ENCODE measurements at regions not wholly inside any gene's neighbourhood (a gene's known extent, or its start where the extent isn't known, plus 50 kb on each side); places are given as distances from the start of the nearest gene placed in this dataset.

DNA sequence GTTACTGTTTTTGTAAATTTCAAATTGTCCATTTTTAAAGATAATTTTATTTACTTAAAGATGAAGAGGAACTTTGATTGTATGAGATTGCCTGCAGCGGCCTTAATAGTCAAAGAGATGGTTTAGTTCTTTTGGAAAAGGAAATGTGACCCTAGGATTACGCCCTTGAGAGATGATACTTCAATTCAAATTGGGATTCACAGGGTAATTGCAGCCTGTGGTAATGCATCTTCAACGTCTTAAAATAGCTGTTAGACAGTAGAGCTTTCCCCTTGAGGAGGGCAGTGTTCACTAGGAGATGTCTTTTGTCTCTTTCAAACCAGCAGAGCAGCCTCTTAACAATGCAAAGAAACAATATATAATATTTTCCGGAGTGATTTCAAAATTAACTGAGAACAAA lies 127.1 kb downstream of the TAF11L14 start:
- no peak for DNase-seq (ENCODE audit: low spot score)

GRCh38 chr5:17763301-17763700 lies 129.0 kb downstream of the TAF11L14 start:
- no peak for DNase-seq (ENCODE audit: low spot score)

GRCh38 chr5:17766031-17766430 lies 131.8 kb downstream of the TAF11L14 start:
- DNase-seq (ENCODE audit: low spot score) = no peak

DNA sequence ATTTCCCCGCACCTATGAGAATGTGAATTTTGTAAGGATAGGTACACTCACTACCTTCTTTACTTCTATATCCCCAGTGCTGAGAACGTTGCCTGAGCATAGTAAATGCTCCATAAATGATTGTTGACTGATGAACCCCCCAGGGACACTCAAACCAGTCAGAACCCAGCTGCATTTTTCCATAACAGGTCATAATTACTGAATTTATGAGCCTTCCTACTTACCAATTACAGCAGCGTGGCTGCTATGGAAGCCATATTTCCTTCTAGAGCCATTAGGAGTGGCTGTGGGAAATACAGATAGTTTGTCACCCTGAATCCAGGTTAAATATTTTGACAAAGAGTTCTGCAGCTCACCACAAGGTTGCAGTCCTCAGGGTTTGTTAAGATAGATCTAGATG lies 135.0 kb downstream of the TAF11L14 start:
- no peak for DNase-seq (ENCODE audit: low spot score)

GRCh38 chr5:17772232-17772631 lies 138.0 kb downstream of the TAF11L14 start:
- DNase-seq (ENCODE audit: low spot score) = no peak

GRCh38 chr5:17785774-17786173 lies 151.5 kb downstream of the TAF11L14 start:
- no peak for DNase-seq (ENCODE audit: low spot score)

DNA sequence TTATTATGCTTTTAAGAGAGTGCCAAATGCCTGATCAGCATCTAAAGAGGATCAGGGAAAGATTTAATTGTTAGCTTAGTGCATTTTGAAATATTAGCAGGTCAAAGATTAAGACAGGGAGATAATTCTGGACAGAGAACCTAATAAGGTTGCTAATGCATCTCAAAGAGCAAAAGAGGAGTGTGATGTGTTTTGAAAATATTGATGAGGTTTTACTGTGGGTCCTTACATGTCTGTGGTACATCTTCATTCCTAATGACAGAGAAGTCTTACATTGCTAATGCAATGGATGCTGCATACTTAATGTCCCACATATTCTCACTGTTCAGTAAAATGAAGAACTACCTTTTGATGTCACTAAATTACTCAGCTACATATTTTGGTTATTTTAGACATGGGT lies 154.1 kb downstream of the TAF11L14 start:
- no peak for DNase-seq (ENCODE audit: low spot score)

DNA sequence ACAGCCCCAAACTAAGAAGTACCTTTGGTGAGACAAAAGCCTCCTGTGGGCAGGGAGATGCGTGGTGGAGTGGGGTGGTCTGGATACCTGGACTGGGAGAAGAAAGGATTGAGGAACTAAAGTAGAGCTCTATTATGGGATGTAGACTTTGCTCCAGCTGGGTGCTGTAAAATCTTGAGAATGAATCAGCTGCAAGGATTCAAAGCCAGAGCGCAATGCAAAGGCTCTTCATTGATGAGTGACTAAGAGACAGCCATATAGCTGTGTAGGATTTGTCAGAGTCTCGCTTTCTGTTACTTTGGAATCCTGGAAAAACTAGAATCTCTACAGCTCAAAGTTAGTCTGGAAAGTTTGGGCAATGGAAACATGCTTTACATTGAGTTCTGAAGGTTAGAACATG lies 159.9 kb downstream of the TAF11L14 start:
- no peak for DNase-seq (ENCODE audit: low spot score)

GRCh38 chr5:17794815-17795214 lies 160.6 kb downstream of the TAF11L14 start:
- no peak for DNase-seq (ENCODE audit: low spot score)

GRCh38 chr5:17796142-17796541 lies 161.9 kb downstream of the TAF11L14 start:
- no peak for DNase-seq (ENCODE audit: low spot score)

- no peak for DNase-seq (ENCODE audit: low spot score)
Observed at GRCh38 chr5:17796757-17797396, 162.6 kb downstream of the TAF11L14 start.

- no peak for DNase-seq (ENCODE audit: low spot score)
Observed at GRCh38 chr5:17799521-17799920, 165.3 kb downstream of the TAF11L14 start.

GRCh38 chr5:17801595-17801994 lies 167.3 kb downstream of the TAF11L14 start:
- no peak for DNase-seq (ENCODE audit: low spot score)

GRCh38 chr5:17802256-17802655 lies 168.0 kb downstream of the TAF11L14 start:
- no peak for DNase-seq (ENCODE audit: low spot score)

DNA sequence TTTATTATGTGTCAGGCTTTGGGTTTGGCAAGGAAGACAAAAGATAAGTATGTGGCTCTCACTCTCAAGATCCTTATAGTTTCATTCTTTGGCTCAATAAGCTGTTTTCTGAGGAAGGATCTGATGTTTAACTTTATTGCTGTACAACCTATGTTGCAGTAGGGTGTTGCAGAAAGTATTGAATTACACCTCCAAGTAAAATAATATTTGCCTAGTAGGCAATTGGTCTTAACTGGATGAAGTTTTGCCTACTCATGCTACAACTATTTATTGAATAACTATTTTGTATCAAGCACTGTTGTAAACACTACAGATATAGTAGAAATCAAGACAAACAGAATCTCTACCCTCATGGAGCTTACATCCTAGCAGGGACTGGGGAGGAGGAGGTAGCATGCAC lies 169.7 kb downstream of the TAF11L14 start:
- DNase-seq (ENCODE audit: low spot score) = no peak

GRCh38 chr5:17805227-17805825 lies 171.1 kb downstream of the TAF11L14 start:
- DNase-seq (ENCODE audit: low spot score) = no peak

DNA sequence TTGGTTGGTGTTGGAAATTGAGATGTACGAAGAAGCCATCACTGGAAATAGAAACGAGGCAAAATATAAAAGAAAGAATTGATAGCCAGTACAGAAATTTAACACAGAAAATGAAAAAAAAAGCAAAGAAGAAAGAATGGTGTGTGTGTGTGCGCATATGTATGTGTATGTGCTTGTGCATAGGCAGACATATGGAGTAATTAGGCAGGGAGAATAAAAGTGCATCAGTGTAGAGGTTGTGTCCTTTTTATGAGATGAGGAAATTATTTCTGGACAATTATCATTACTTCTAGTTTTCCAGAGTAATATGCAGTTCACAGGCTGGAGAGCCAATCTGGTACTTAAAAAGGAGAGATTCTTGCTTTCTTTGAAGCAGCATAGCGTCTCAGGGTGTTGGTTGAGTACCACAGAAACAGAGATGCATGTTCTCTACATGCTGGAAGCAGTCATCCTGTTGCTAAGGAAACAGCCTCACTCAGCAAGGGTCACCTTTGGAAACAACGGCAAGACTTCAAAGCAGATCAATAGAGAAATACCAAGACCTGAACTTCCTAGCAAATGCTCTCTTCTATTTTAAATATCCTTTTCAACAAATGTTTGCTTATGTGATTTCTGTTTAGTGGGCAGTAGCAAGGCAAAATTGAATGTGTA lies 172.7 kb downstream of the TAF11L14 start:
- no peak for DNase-seq (ENCODE audit: low spot score)

DNA sequence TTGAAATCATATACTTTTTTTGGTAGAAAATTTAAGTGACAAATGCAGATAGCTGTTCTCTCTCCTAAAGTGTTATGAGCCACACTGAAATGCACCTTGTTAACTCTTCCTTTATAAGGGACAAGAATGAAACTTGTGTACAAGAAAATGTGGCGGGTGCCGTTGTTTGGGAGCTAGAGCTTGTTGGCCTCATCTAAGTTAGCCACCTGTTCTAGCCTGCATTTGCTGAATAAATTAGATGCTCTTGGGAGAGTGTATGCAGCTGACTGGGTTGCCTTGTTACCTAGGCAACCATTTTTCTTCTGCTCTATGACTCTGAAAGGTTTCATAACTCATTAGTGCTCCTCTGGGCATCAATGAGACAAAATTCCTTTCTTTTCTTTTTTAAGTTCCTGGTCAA lies 174.3 kb downstream of the TAF11L14 start:
- no peak for DNase-seq (ENCODE audit: low spot score)

GRCh38 chr5:17810734-17811133 lies 176.5 kb downstream of the TAF11L14 start:
- DNase-seq (ENCODE audit: low spot score) = no peak

DNA sequence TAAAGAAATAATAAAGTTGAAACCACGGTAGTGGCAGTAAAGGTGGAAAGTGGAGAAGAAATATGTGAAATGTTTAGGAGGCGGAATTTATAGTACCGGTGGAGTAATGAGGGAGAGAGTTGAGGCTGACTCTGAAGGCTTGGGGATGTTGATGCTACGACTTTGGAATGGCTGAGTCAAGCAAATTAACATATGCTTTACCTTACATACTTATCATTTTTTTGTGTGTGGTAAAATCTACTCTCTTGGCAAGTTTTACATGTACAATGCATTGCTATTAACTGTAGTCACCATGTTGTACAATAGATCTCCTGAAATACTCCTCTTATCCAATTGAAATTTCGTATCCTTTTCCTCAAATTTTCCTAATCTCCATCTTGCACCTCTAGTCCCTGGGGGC lies 179.0 kb downstream of the TAF11L14 start:
- DNase-seq (ENCODE audit: low spot score) = no peak

- DNase-seq (ENCODE audit: low spot score) = no peak
Observed at GRCh38 chr5:17816505-17816904, 182.2 kb downstream of the TAF11L14 start.

GRCh38 chr5:17816944-17817343 lies 182.7 kb downstream of the TAF11L14 start:
- no peak for DNase-seq (ENCODE audit: low spot score)

GRCh38 chr5:17817990-17818389 lies 183.7 kb downstream of the TAF11L14 start:
- no peak for DNase-seq (ENCODE audit: low spot score)

GRCh38 chr5:17819783-17820182 lies 185.5 kb downstream of the TAF11L14 start:
- no peak for DNase-seq (ENCODE audit: low spot score)

Data from HuH-7 (cell line).